ENCODE measurements at regions not wholly inside any gene's neighbourhood (a gene's known extent, or its start where the extent isn't known, plus 50 kb on each side); places are given as distances from the start of the nearest gene placed in this dataset.

DNA sequence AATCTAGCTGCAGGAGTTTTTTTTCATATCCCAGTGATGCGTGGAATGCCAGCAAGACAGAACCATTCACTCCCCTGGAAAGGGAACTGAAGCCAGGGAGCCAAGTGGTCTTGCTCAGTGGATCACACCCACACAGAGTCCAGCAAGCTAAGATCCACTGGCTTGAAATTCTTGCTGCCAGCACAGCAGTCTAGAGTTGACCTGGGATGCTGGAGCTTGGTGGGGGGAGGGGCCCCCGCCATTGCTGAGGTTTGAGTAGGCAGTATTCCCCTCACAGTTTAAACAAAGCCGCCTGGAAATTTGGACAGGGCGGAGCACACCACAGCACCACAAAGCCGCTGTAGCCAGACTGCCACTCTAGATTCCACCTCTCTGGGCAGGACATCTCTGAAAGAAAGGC, 86.9 kb upstream of the STXBP6 start:
- TF ChIP-seq, protein P1, sequence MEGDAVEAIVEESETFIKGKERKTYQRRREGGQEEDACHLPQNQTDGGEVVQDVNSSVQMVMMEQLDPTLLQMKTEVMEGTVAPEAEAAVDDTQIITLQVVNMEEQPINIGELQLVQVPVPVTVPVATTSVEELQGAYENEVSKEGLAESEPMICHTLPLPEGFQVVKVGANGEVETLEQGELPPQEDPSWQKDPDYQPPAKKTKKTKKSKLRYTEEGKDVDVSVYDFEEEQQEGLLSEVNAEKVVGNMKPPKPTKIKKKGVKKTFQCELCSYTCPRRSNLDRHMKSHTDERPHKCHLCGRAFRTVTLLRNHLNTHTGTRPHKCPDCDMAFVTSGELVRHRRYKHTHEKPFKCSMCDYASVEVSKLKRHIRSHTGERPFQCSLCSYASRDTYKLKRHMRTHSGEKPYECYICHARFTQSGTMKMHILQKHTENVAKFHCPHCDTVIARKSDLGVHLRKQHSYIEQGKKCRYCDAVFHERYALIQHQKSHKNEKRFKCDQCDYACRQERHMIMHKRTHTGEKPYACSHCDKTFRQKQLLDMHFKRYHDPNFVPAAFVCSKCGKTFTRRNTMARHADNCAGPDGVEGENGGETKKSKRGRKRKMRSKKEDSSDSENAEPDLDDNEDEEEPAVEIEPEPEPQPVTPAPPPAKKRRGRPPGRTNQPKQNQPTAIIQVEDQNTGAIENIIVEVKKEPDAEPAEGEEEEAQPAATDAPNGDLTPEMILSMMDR (conservative IDR thresholded peaks at IDR 0.05 in 1 of 2, IDR thresholded peaks at IDR 0.05 in 1 of 2; ENCODE audit: low read depth in 1 of 2, low read length in 2 of 2) = no peak
- TF ChIP-seq EZH2 (IDR thresholded peaks at IDR 0.05; ENCODE audit: low read length, missing control alignments) = no peak

Measured in fibroblast of lung (primary cell).